Mesenchymal stem cell (in vitro differentiated cells and primary cell): ENCODE measurements at regions not wholly inside any gene's neighbourhood (a gene's known extent, or its start where the extent isn't known, plus 50 kb on each side); places are given as distances from the start of the nearest gene placed in this dataset.

Source experiments
- DNase-seq: peaks from one replicate; pipeline ENCODE4 v3.0.0-alpha.2; 2013
- H2AFZ ChIP-seq: one replicate; pipeline ENCODE4 v1.6.1; 2013; ENCODE audit warnings: low read depth, mild to moderate bottlenecking, control low read depth, inconsistent platforms, low read length, moderate library complexity
- H2AK5ac ChIP-seq: 2 replicates; pipeline ENCODE4 v1.6.1; 2013; ENCODE audit warnings: low read length, moderate library complexity, mild to moderate bottlenecking, inconsistent platforms; ENCODE audit not compliant: severe bottlenecking
- H2BK120ac ChIP-seq: one replicate; pipeline ENCODE4 v1.6.1; 2013; ENCODE audit warnings: low read depth, mild to moderate bottlenecking, inconsistent platforms, low read length, moderate library complexity
- H2BK12ac ChIP-seq, 2 experiments: one replicate each; pipeline ENCODE4 v1.6.1; 2013; ENCODE audit warnings: inconsistent platforms in 2 of 2, low read length in 2 of 2, mild to moderate bottlenecking in 2 of 2, moderate library complexity in 2 of 2, control low read depth in 1 of 2
- H2BK15ac ChIP-seq: one replicate; pipeline ENCODE4 v1.6.1; 2013; ENCODE audit warnings: mild to moderate bottlenecking, low read depth, inconsistent platforms; ENCODE audit not compliant: poor library complexity, severe bottlenecking
- H2BK5ac ChIP-seq: 2 replicates; pipeline ENCODE4 v1.6.1; 2013; ENCODE audit warnings: low read depth, mild to moderate bottlenecking, low read length, control low read depth, inconsistent platforms; ENCODE audit not compliant: poor library complexity, severe bottlenecking
- H3K14ac ChIP-seq, 2 experiments: one replicate each; pipeline ENCODE4 v1.6.1; 2013; ENCODE audit warnings: inconsistent platforms in 2 of 2, low read length in 2 of 2, control low read depth in 1 of 2, mild to moderate bottlenecking in 1 of 2, moderate library complexity in 1 of 2
- H3K18ac ChIP-seq, 2 experiments: one replicate each; pipeline ENCODE4 v1.6.1; 2013; ENCODE audit warnings: inconsistent platforms in 2 of 2, low read length in 2 of 2, control low read depth in 1 of 2, low read depth in 1 of 2, mild to moderate bottlenecking in 1 of 2
- H3K23ac ChIP-seq, 2 experiments: one replicate each; pipeline ENCODE4 v1.6.1; 2013; ENCODE audit warnings: inconsistent platforms in 2 of 2, low read length in 2 of 2, mild to moderate bottlenecking in 2 of 2, moderate library complexity in 2 of 2, control low read depth in 1 of 2
- H3K27ac ChIP-seq: 2 replicates; pipeline ENCODE4 v1.5.1; 2013; ENCODE audit warnings: mild to moderate bottlenecking, moderate library complexity, low read length, control low read depth, inconsistent platforms; ENCODE audit not compliant: poor library complexity, severe bottlenecking
- H3K27me3 ChIP-seq, 2 experiments: 2 replicates each; pipeline versions ENCODE4 v1.6.1 to v1.7.0; 2013; ENCODE audit warnings: low read length in 2 of 2, mild to moderate bottlenecking in 2 of 2, moderate library complexity in 2 of 2, control low read depth in 1 of 2, inconsistent platforms in 1 of 2; ENCODE audit not compliant: control insufficient read depth in 1 of 2, insufficient read depth in 1 of 2
- H3K36me3 ChIP-seq, 2 experiments: 2 replicates each; pipeline versions ENCODE4 v1.6.1 to v1.7.0; 2013; ENCODE audit warnings: low read length in 2 of 2, control low read depth in 1 of 2, inconsistent platforms in 1 of 2, low read depth in 1 of 2, mild to moderate bottlenecking in 1 of 2; ENCODE audit not compliant: insufficient read depth in 2 of 2, control insufficient read depth in 1 of 2
- H3K4ac ChIP-seq, 2 experiments: one replicate each; pipeline ENCODE4 v1.6.1; 2013; ENCODE audit warnings: inconsistent platforms in 2 of 2, low read length in 2 of 2, mild to moderate bottlenecking in 2 of 2, moderate library complexity in 2 of 2, control low read depth in 1 of 2, low read depth in 1 of 2
- H3K4me1 ChIP-seq: 2 replicates; pipeline ENCODE4 v1.6.1; 2013; ENCODE audit warnings: low read depth, low read length, control low read depth; ENCODE audit not compliant: control insufficient read depth, insufficient read depth
- H3K4me2 ChIP-seq: 2 replicates; pipeline ENCODE4 v1.6.1; 2013; ENCODE audit warnings: low read length, mild to moderate bottlenecking, inconsistent platforms; ENCODE audit not compliant: poor library complexity, severe bottlenecking
- H3K4me3 ChIP-seq, 2 experiments: 2 replicates each; pipeline versions ENCODE4 v1.5.1 to v1.7.0; 2013; ENCODE audit warnings: low read length in 2 of 2, mild to moderate bottlenecking in 2 of 2, control low read depth in 1 of 2, low read depth in 1 of 2; ENCODE audit not compliant: insufficient read depth in 1 of 2
- H3K79me1 ChIP-seq: replicated peaks from 2 replicates; pipeline ENCODE4 v1.6.1; 2013; ENCODE audit warnings: mild to moderate bottlenecking, control low read depth, low read length, inconsistent platforms; ENCODE audit not compliant: poor library complexity, severe bottlenecking
- H3K9ac ChIP-seq: 2 replicates; pipeline ENCODE4 v1.7.0; 2013; ENCODE audit warnings: mild to moderate bottlenecking, low read length, moderate library complexity
- H3K9me3 ChIP-seq: 2 replicates; pipeline ENCODE4 v1.7.0; 2013; ENCODE audit warnings: mild to moderate bottlenecking, low read length; ENCODE audit not compliant: control insufficient read depth
- H4K8ac ChIP-seq: one replicate; pipeline ENCODE4 v1.6.1; 2013; ENCODE audit warnings: inconsistent platforms, mild to moderate bottlenecking, low read length, moderate library complexity
- H4K91ac ChIP-seq: one replicate; pipeline ENCODE4 v1.6.1; 2013; ENCODE audit warnings: mild to moderate bottlenecking, low read length, inconsistent platforms
- WGBS: methylation state at CpG from one replicate; pipeline ENCODE4 v1.1.7; 2013; ENCODE audit warnings: mixed read lengths; 5-methylcytosine and 5-hydroxymethylcytosine counted together

- Histone ChIP-seq H2AK5ac (no peak overlapping the region), H3K4me3 (no peak overlapping the region), H3K4ac (no peak overlapping the region), H2BK120ac (no peak overlapping the region), H3K36me3 (no peaks in the 10 kb centered on the region), H3K27ac (no peak overlapping the region), H2BK5ac (no peak overlapping the region), H3K27me3 (no peaks in the 10 kb centered on the region), H3K18ac (no peak overlapping the region), H3K14ac (no peak overlapping the region), H4K91ac (no peak overlapping the region), H2BK12ac (no peak overlapping the region), H3K9ac (no peak overlapping the region), H3K23ac (no peak overlapping the region), H3K4me2 (no peak overlapping the region), H3K9me3 (no peaks in the 10 kb centered on the region), H2AFZ (no peak overlapping the region), H3K4me1 (no peaks in the 10 kb centered on the region), H2BK15ac (no peak overlapping the region), H4K8ac (no peak overlapping the region), H3K79me1 (no peaks in the 10 kb centered on the region)
- no peak for DNase-seq
- 81% methylated on average over 3 of the region's 3 CpGs for WGBS
Observed at GRCh38 chr7:153188630-153189029, 429.1 kb downstream of the ACTR3B start.

- Histone ChIP-seq H3K9ac (no peak overlapping the region), H3K9me3 (no peaks in the 10 kb centered on the region), H4K91ac (no peak overlapping the region), H3K23ac (no peak overlapping the region), H3K79me1 (no peaks in the 10 kb centered on the region), H3K4me3 (no peak overlapping the region), H3K4me1 (no peaks in the 10 kb centered on the region), H2AK5ac (no peak overlapping the region), H3K14ac (no peak overlapping the region), H2BK12ac (no peak overlapping the region), H2BK5ac (no peak overlapping the region), H3K4ac (no peak overlapping the region), H3K27ac (no peak overlapping the region), H3K4me2 (no peak overlapping the region), H3K36me3 (no peaks in the 10 kb centered on the region), H3K18ac (no peak overlapping the region), H4K8ac (no peak overlapping the region), H2BK120ac (no peak overlapping the region), H2BK15ac (no peak overlapping the region), H3K27me3 (no peaks in the 10 kb centered on the region), H2AFZ (no peak overlapping the region)
- 49% methylated on average over 3 of the region's 3 CpGs for WGBS
- DNase-seq: no peak
Observed at GRCh38 chr7:153190452-153190851, 430.9 kb downstream of the ACTR3B start.

GRCh38 chr7:153190986-153191385 lies 431.4 kb downstream of the ACTR3B start:
- Histone ChIP-seq H4K8ac (no peak overlapping the region), H2AK5ac (no peak overlapping the region), H3K4me3 (no peak overlapping the region), H3K27ac (no peak overlapping the region), H2BK15ac (no peak overlapping the region), H3K36me3 (no peaks in the 10 kb centered on the region), H3K14ac (no peak overlapping the region), H2BK120ac (no peak overlapping the region), H3K9ac (no peak overlapping the region), H3K9me3 (no peaks in the 10 kb centered on the region), H3K4me2 (no peak overlapping the region), H3K4me1 (no peaks in the 10 kb centered on the region), H3K4ac (no peak overlapping the region), H2BK12ac (no peak overlapping the region), H2BK5ac (no peak overlapping the region), H3K18ac (no peak overlapping the region), H3K79me1 (no peaks in the 10 kb centered on the region), H4K91ac (no peak overlapping the region), H2AFZ (no peak overlapping the region), H3K27me3 (no peaks in the 10 kb centered on the region), H3K23ac (no peak overlapping the region)
- DNase-seq: no peak
- WGBS: 77% methylated on average over 4 of the region's 4 CpGs

GRCh38 chr7:153193144-153193595 lies 433.6 kb downstream of the ACTR3B start:
- no peak overlapping the region for H2AK5ac ChIP-seq
- no peak overlapping the region for H3K14ac ChIP-seq
- no peak overlapping the region for H3K27ac ChIP-seq
- no peak overlapping the region for H2BK5ac ChIP-seq
- H3K27me3 ChIP-seq: no peaks in the 10 kb centered on the region
- no peak overlapping the region for H3K18ac ChIP-seq
- no peak overlapping the region for H3K9ac ChIP-seq
- no peaks in the 10 kb centered on the region for H3K9me3 ChIP-seq
- no peak for DNase-seq
- no peak overlapping the region for H2AFZ ChIP-seq
- 6% methylated on average over 12 of the region's 12 CpGs for WGBS
- H2BK120ac ChIP-seq: no peak overlapping the region
- H3K4me1 ChIP-seq: no peaks in the 10 kb centered on the region
- H3K4ac ChIP-seq: no peak overlapping the region
- no peak overlapping the region for H2BK12ac ChIP-seq
- no peak overlapping the region for H2BK15ac ChIP-seq
- H3K79me1 ChIP-seq: no peaks in the 10 kb centered on the region
- no peak overlapping the region for H3K4me2 ChIP-seq
- H3K4me3 ChIP-seq: no peak overlapping the region
- H3K36me3 ChIP-seq: no peaks in the 10 kb centered on the region
- no peak overlapping the region for H3K23ac ChIP-seq
- no peak overlapping the region for H4K8ac ChIP-seq
- H4K91ac ChIP-seq: no peak overlapping the region
